ENCODE measurements at regions not wholly inside any gene's neighbourhood (a gene's known extent, or its start where the extent isn't known, plus 50 kb on each side); places are given as distances from the start of the nearest gene placed in this dataset.

GRCh38 chr18:51288582-51288981 lies 91.1 kb upstream of the MEX3C start:
- TF ChIP-seq CTCF (IDR thresholded peaks at IDR 0.05; ENCODE audit: low read depth, low read length), result no peak
- TF ChIP-seq EZH2phosphoT487 (IDR thresholded peaks at IDR 0.05; ENCODE audit: low read depth), result no peak
